ENCODE measurements at regions not wholly inside any gene's neighbourhood (a gene's known extent, or its start where the extent isn't known, plus 50 kb on each side); places are given as distances from the start of the nearest gene placed in this dataset.

DNA sequence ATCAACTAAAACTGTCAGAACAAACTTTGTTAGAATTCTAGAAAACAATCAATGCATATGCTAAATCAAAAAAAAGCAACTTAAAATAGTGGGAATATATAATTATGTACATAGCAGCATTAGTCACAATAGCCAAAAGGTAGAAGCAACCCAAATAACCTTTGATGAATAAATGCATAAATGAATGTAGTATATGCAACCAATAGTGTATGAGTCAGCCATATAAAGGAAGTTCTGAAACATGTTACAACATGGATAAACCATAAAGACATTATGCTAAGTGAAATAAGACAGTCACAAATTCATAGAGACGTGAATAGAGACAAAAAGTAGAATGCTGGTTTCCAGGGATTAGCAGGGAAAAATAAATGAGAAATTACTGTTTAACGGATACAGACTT, 762.8 kb upstream of the INTU start:
- TF ChIP-seq, protein P1, sequence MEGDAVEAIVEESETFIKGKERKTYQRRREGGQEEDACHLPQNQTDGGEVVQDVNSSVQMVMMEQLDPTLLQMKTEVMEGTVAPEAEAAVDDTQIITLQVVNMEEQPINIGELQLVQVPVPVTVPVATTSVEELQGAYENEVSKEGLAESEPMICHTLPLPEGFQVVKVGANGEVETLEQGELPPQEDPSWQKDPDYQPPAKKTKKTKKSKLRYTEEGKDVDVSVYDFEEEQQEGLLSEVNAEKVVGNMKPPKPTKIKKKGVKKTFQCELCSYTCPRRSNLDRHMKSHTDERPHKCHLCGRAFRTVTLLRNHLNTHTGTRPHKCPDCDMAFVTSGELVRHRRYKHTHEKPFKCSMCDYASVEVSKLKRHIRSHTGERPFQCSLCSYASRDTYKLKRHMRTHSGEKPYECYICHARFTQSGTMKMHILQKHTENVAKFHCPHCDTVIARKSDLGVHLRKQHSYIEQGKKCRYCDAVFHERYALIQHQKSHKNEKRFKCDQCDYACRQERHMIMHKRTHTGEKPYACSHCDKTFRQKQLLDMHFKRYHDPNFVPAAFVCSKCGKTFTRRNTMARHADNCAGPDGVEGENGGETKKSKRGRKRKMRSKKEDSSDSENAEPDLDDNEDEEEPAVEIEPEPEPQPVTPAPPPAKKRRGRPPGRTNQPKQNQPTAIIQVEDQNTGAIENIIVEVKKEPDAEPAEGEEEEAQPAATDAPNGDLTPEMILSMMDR (IDR thresholded peaks at IDR 0.05; ENCODE audit: low read length) = no peak
- no peak for TF ChIP-seq EZH2 (optimal IDR thresholded peaks at IDR 0.05; ENCODE audit: low read depth, low read length)
- TF ChIP-seq EZH2phosphoT487 (IDR thresholded peaks at IDR 0.05; ENCODE audit: low read length) = no peak
